Panc1 (cell line): ENCODE measurements at regions not wholly inside any gene's neighbourhood (a gene's known extent, or its start where the extent isn't known, plus 50 kb on each side); places are given as distances from the start of the nearest gene placed in this dataset.

Experiments
- ATAC-seq: fragments of 200-7000 bp; cut with Tn5 transposase; 2 replicates; pipeline ENCODE4 v1.9.1; 2020; ENCODE audit warnings: mild to moderate bottlenecking, moderate library complexity
- BruUV-seq: library from RNA; stranded (reverse); fragments of 400-500 nt; replicated peaks from 2 replicates; lab custom pipeline; 2021; lab: Mats Ljungman, UMichigan
- CTCF ChIA-PET: fragments of 300-600 bp; sonication (Branson Sonifier 250); formaldehyde crosslinking; loops from one replicate; lab custom pipeline; 2022; ENCODE audit warnings: antibody characterized with exemption; lab: Charles Lee
- POLR2A ChIA-PET: fragments of 300-600 bp; sonication (Branson Sonifier 250); formaldehyde crosslinking; loops from one replicate; lab custom pipeline; 2022; ENCODE audit warnings: antibody characterized with exemption; lab: Charles Lee
- DNase-seq: peaks from one replicate; pipeline ENCODE4 v3.0.0-alpha.2; 2010; ENCODE audit warnings: low read depth, low spot score
- H3K27ac ChIP-seq: 2 replicates; pipeline ENCODE4 v1.5.1; 2011; ENCODE audit warnings: mild to moderate bottlenecking, low read length, inconsistent platforms
- H3K27me3 ChIP-seq: fragments of 200-500 bp; sonication (Bioruptor generic); 2 replicates; pipeline ENCODE4 v1.6.0; 2014; ENCODE audit warnings: low read length, inconsistent platforms; ENCODE audit not compliant: control insufficient read depth, insufficient read depth
- H3K36me3 ChIP-seq: fragments of 200-500 bp; sonication (Bioruptor generic); 2 replicates; pipeline ENCODE4 v1.5.1; 2014; ENCODE audit warnings: inconsistent platforms, mild to moderate bottlenecking, low read length, moderate library complexity; ENCODE audit not compliant: control insufficient read depth, insufficient read depth
- H3K4me1 ChIP-seq: 2 replicates; pipeline ENCODE4 v1.5.1; 2011; ENCODE audit warnings: inconsistent platforms, mild to moderate bottlenecking, low read length, moderate library complexity; ENCODE audit not compliant: control insufficient read depth, insufficient read depth
- H3K4me3 ChIP-seq, 2 experiments: 2 replicates each; pipeline ENCODE4 v1.5.1; 2011 to 2012; ENCODE audit warnings: low read depth in 2 of 2, low read length in 2 of 2, mild to moderate bottlenecking in 2 of 2, inconsistent platforms in 1 of 2, moderate library complexity in 1 of 2
- H3K9me3 ChIP-seq: fragments of 200-500 bp; sonication (Bioruptor generic); 2 replicates; pipeline ENCODE4 v1.5.1; 2014; ENCODE audit warnings: low read depth, mild to moderate bottlenecking, inconsistent platforms, low read length, moderate library complexity; ENCODE audit not compliant: control insufficient read depth, insufficient read depth
- POLR2AphosphoS5 ChIP-seq: IDR thresholded peaks from 2 replicates; pipeline ENCODE4 v1.6.1; 2012; ENCODE audit warnings: mild to moderate bottlenecking, low read depth, low read length, moderate library complexity
- SIN3A ChIP-seq: IDR thresholded peaks from 2 replicates; pipeline ENCODE4 v1.6.1; 2012; ENCODE audit warnings: low read depth, mild to moderate bottlenecking, low read length, moderate library complexity, borderline replicate concordance; ENCODE audit not compliant: insufficient read depth
- TCF7L2 ChIP-seq: IDR thresholded peaks from 2 replicates; pipeline ENCODE4 v1.6.1; 2011; ENCODE audit warnings: mild to moderate bottlenecking, low read depth, low read length, inconsistent platforms
- in situ Hi-C: cut with HindIII; loops from 2 replicates; pipeline ENCODE4 v1.10.0; 2016; ENCODE audit warnings: low sequenced_read_pairs, low pct_unique_long_range_greater_than_20kb
- intact Hi-C: fragments of 100-400 bp; cut with micrococcal nuclease; formaldehyde crosslinking; loops from one replicate; pipeline ENCODE4 v1.10.0; 2022; ENCODE audit not compliant: unreplicated experiment
- TF ChIP-seq, protein P1 (sequence below): fragments of 450-650 bp; IDR thresholded peaks from 2 replicates; pipeline ENCODE4 v1.5.1; 2017; ENCODE audit warnings: mild to moderate bottlenecking
- TF ChIP-seq, protein P2 (sequence below), 2 experiments: IDR thresholded peaks; 2 replicates each; pipeline ENCODE4 v1.6.1; 2011 to 2012; ENCODE audit warnings: low read depth in 2 of 2, control low read depth in 1 of 2, low read length in 1 of 2, mild to moderate bottlenecking in 1 of 2, moderate library complexity in 1 of 2; ENCODE audit not compliant: insufficient read depth in 1 of 2

DNA sequence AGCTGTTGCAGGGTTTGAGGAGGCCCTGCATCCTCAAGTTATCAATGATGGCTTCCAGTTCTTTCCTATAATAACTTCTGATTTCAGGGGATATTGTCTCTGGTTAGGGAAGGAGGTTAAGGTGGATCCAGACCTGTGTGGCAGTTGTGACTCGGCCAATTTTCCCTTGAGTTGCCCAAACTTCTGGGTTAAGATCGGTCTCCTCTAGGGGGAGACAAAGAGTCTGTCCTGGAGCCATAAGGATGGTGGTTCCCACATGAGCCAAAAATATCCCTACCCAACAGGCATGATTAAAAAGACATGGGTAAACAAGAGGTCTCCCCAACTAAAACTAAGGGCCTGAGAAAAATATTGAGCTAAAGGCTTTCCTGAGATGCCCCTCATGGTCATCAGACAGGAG, 227.5 kb upstream of the MDFIC2 start:
- ChIA-PET POLR2A (no interaction called here), CTCF (no interaction called here)
- no peak for TF ChIP-seq TCF7L2
- no peak for TF ChIP-seq POLR2AphosphoS5
- TF ChIP-seq, protein P1, sequence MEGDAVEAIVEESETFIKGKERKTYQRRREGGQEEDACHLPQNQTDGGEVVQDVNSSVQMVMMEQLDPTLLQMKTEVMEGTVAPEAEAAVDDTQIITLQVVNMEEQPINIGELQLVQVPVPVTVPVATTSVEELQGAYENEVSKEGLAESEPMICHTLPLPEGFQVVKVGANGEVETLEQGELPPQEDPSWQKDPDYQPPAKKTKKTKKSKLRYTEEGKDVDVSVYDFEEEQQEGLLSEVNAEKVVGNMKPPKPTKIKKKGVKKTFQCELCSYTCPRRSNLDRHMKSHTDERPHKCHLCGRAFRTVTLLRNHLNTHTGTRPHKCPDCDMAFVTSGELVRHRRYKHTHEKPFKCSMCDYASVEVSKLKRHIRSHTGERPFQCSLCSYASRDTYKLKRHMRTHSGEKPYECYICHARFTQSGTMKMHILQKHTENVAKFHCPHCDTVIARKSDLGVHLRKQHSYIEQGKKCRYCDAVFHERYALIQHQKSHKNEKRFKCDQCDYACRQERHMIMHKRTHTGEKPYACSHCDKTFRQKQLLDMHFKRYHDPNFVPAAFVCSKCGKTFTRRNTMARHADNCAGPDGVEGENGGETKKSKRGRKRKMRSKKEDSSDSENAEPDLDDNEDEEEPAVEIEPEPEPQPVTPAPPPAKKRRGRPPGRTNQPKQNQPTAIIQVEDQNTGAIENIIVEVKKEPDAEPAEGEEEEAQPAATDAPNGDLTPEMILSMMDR = 0 out of 2 replicates have a peak, but pooled peaks have one; percentile 8
- no peak for TF ChIP-seq SIN3A
- TF ChIP-seq, protein P2, sequence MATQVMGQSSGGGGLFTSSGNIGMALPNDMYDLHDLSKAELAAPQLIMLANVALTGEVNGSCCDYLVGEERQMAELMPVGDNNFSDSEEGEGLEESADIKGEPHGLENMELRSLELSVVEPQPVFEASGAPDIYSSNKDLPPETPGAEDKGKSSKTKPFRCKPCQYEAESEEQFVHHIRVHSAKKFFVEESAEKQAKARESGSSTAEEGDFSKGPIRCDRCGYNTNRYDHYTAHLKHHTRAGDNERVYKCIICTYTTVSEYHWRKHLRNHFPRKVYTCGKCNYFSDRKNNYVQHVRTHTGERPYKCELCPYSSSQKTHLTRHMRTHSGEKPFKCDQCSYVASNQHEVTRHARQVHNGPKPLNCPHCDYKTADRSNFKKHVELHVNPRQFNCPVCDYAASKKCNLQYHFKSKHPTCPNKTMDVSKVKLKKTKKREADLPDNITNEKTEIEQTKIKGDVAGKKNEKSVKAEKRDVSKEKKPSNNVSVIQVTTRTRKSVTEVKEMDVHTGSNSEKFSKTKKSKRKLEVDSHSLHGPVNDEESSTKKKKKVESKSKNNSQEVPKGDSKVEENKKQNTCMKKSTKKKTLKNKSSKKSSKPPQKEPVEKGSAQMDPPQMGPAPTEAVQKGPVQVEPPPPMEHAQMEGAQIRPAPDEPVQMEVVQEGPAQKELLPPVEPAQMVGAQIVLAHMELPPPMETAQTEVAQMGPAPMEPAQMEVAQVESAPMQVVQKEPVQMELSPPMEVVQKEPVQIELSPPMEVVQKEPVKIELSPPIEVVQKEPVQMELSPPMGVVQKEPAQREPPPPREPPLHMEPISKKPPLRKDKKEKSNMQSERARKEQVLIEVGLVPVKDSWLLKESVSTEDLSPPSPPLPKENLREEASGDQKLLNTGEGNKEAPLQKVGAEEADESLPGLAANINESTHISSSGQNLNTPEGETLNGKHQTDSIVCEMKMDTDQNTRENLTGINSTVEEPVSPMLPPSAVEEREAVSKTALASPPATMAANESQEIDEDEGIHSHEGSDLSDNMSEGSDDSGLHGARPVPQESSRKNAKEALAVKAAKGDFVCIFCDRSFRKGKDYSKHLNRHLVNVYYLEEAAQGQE (IDR thresholded peaks at IDR 0.05; ENCODE audit: insufficient read depth in 1 of 2, low read depth in 2 of 2, low read length in 1 of 2) = no peak
- H3K4me3 ChIP-seq = no peak overlapping the region
- no TSS peak for BruUV-seq
- in situ Hi-C loops (no loop called here), intact Hi-C loops (no loop called here)
- no peak overlapping the region for H3K27ac ChIP-seq
- no peaks in the 10 kb centered on the region for H3K36me3 ChIP-seq
- no peaks in the 10 kb centered on the region for H3K9me3 ChIP-seq
- ATAC-seq (no peak), DNase-seq (no peak)
- no peaks in the 10 kb centered on the region for H3K27me3 ChIP-seq
- no peaks in the 10 kb centered on the region for H3K4me1 ChIP-seq

DNA sequence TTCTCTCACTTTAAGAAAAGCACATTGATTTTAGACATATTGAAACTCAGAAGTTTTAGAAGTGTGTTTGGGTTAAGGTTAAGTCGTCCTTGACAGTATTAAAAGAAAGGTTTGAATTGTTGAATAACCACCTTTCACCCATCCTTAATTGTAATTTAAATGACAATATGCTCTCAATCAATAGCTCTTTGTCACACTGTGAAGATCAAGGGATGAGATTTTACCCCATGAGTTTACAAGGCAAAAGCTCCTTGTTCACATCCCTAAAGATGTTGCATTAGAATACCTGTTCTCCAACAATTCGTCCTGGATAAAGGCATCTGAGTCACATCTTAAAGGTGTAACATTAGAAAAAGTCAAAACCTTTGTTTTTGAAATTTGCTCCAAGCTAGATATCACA, 220.4 kb upstream of the MDFIC2 start:
- POLR2A ChIA-PET = no interaction called here
- Histone ChIP-seq H3K4me3 (no peak overlapping the region), H3K27ac (no peak overlapping the region), H3K27me3 (no peaks in the 10 kb centered on the region), H3K9me3 (no peaks in the 10 kb centered on the region), H3K36me3 (no peaks in the 10 kb centered on the region), H3K4me1 (no peaks in the 10 kb centered on the region)
- in situ Hi-C loops (no loop called here), intact Hi-C loops (no loop called here)
- CTCF ChIA-PET = no interaction called here
- DNase-seq (no peak), ATAC-seq (no peak)
- no TSS peak for BruUV-seq
- TF ChIP-seq SIN3A (no peak), POLR2AphosphoS5 (no peak), TCF7L2 (no peak)
- TF ChIP-seq, protein P2 (IDR thresholded peaks at IDR 0.05; ENCODE audit: insufficient read depth in 1 of 2, low read depth in 2 of 2, low read length in 1 of 2) = no peak
- TF ChIP-seq, protein P1 = no peak
